Mesenchymal stem cell (in vitro differentiated cells and primary cell): ENCODE measurements at regions not wholly inside any gene's neighbourhood (a gene's known extent, or its start where the extent isn't known, plus 50 kb on each side); places are given as distances from the start of the nearest gene placed in this dataset.

Experiments
- DNase-seq: peaks from one replicate; pipeline ENCODE4 v3.0.0-alpha.2; 2013
- H2AFZ ChIP-seq: one replicate; pipeline ENCODE4 v1.6.1; 2013; ENCODE audit warnings: low read depth, mild to moderate bottlenecking, control low read depth, inconsistent platforms, low read length, moderate library complexity
- H2AK5ac ChIP-seq: 2 replicates; pipeline ENCODE4 v1.6.1; 2013; ENCODE audit warnings: low read length, moderate library complexity, mild to moderate bottlenecking, inconsistent platforms; ENCODE audit not compliant: severe bottlenecking
- H2BK120ac ChIP-seq: one replicate; pipeline ENCODE4 v1.6.1; 2013; ENCODE audit warnings: low read depth, mild to moderate bottlenecking, inconsistent platforms, low read length, moderate library complexity
- H2BK12ac ChIP-seq, 2 experiments: one replicate each; pipeline ENCODE4 v1.6.1; 2013; ENCODE audit warnings: inconsistent platforms in 2 of 2, low read length in 2 of 2, mild to moderate bottlenecking in 2 of 2, moderate library complexity in 2 of 2, control low read depth in 1 of 2
- H2BK15ac ChIP-seq: one replicate; pipeline ENCODE4 v1.6.1; 2013; ENCODE audit warnings: mild to moderate bottlenecking, low read depth, inconsistent platforms; ENCODE audit not compliant: poor library complexity, severe bottlenecking
- H2BK5ac ChIP-seq: 2 replicates; pipeline ENCODE4 v1.6.1; 2013; ENCODE audit warnings: low read depth, mild to moderate bottlenecking, low read length, control low read depth, inconsistent platforms; ENCODE audit not compliant: poor library complexity, severe bottlenecking
- H3K14ac ChIP-seq, 2 experiments: one replicate each; pipeline ENCODE4 v1.6.1; 2013; ENCODE audit warnings: inconsistent platforms in 2 of 2, low read length in 2 of 2, control low read depth in 1 of 2, mild to moderate bottlenecking in 1 of 2, moderate library complexity in 1 of 2
- H3K18ac ChIP-seq, 2 experiments: one replicate each; pipeline ENCODE4 v1.6.1; 2013; ENCODE audit warnings: inconsistent platforms in 2 of 2, low read length in 2 of 2, control low read depth in 1 of 2, low read depth in 1 of 2, mild to moderate bottlenecking in 1 of 2
- H3K23ac ChIP-seq, 2 experiments: one replicate each; pipeline ENCODE4 v1.6.1; 2013; ENCODE audit warnings: inconsistent platforms in 2 of 2, low read length in 2 of 2, mild to moderate bottlenecking in 2 of 2, moderate library complexity in 2 of 2, control low read depth in 1 of 2
- H3K27ac ChIP-seq: 2 replicates; pipeline ENCODE4 v1.5.1; 2013; ENCODE audit warnings: mild to moderate bottlenecking, moderate library complexity, low read length, control low read depth, inconsistent platforms; ENCODE audit not compliant: poor library complexity, severe bottlenecking
- H3K27me3 ChIP-seq, 2 experiments: 2 replicates each; pipeline versions ENCODE4 v1.6.1 to v1.7.0; 2013; ENCODE audit warnings: low read length in 2 of 2, mild to moderate bottlenecking in 2 of 2, moderate library complexity in 2 of 2, control low read depth in 1 of 2, inconsistent platforms in 1 of 2; ENCODE audit not compliant: control insufficient read depth in 1 of 2, insufficient read depth in 1 of 2
- H3K36me3 ChIP-seq, 2 experiments: 2 replicates each; pipeline versions ENCODE4 v1.6.1 to v1.7.0; 2013; ENCODE audit warnings: low read length in 2 of 2, control low read depth in 1 of 2, inconsistent platforms in 1 of 2, low read depth in 1 of 2, mild to moderate bottlenecking in 1 of 2; ENCODE audit not compliant: insufficient read depth in 2 of 2, control insufficient read depth in 1 of 2
- H3K4ac ChIP-seq, 2 experiments: one replicate each; pipeline ENCODE4 v1.6.1; 2013; ENCODE audit warnings: inconsistent platforms in 2 of 2, low read length in 2 of 2, mild to moderate bottlenecking in 2 of 2, moderate library complexity in 2 of 2, control low read depth in 1 of 2, low read depth in 1 of 2
- H3K4me1 ChIP-seq: 2 replicates; pipeline ENCODE4 v1.6.1; 2013; ENCODE audit warnings: low read depth, low read length, control low read depth; ENCODE audit not compliant: control insufficient read depth, insufficient read depth
- H3K4me2 ChIP-seq: 2 replicates; pipeline ENCODE4 v1.6.1; 2013; ENCODE audit warnings: low read length, mild to moderate bottlenecking, inconsistent platforms; ENCODE audit not compliant: poor library complexity, severe bottlenecking
- H3K4me3 ChIP-seq, 2 experiments: 2 replicates each; pipeline versions ENCODE4 v1.5.1 to v1.7.0; 2013; ENCODE audit warnings: low read length in 2 of 2, mild to moderate bottlenecking in 2 of 2, control low read depth in 1 of 2, low read depth in 1 of 2; ENCODE audit not compliant: insufficient read depth in 1 of 2
- H3K79me1 ChIP-seq: replicated peaks from 2 replicates; pipeline ENCODE4 v1.6.1; 2013; ENCODE audit warnings: mild to moderate bottlenecking, control low read depth, low read length, inconsistent platforms; ENCODE audit not compliant: poor library complexity, severe bottlenecking
- H3K9ac ChIP-seq: 2 replicates; pipeline ENCODE4 v1.7.0; 2013; ENCODE audit warnings: mild to moderate bottlenecking, low read length, moderate library complexity
- H3K9me3 ChIP-seq: 2 replicates; pipeline ENCODE4 v1.7.0; 2013; ENCODE audit warnings: mild to moderate bottlenecking, low read length; ENCODE audit not compliant: control insufficient read depth
- H4K8ac ChIP-seq: one replicate; pipeline ENCODE4 v1.6.1; 2013; ENCODE audit warnings: inconsistent platforms, mild to moderate bottlenecking, low read length, moderate library complexity
- H4K91ac ChIP-seq: one replicate; pipeline ENCODE4 v1.6.1; 2013; ENCODE audit warnings: mild to moderate bottlenecking, low read length, inconsistent platforms
- WGBS: methylation state at CpG from one replicate; pipeline ENCODE4 v1.1.7; 2013; ENCODE audit warnings: mixed read lengths; 5-methylcytosine and 5-hydroxymethylcytosine counted together

- Histone ChIP-seq H4K8ac (no peak overlapping the region), H3K9me3 (peaks cover 12% of the 10 kb centered on the region), H3K4me1 (no peaks in the 10 kb centered on the region), H3K4ac (no peak overlapping the region), H3K18ac (no peak overlapping the region), H3K9ac (no peak overlapping the region), H3K36me3 (peaks cover 0 to 5% of the 10 kb centered on the region in 2 experiments), H3K27ac (no peak overlapping the region), H2BK15ac (no peak overlapping the region), H4K91ac (no peak overlapping the region), H3K23ac (no peak overlapping the region), H3K14ac (no peak overlapping the region), H3K4me3 (no peak overlapping the region), H3K79me1 (no peaks in the 10 kb centered on the region), H2BK5ac (no peak overlapping the region), H2BK12ac (no peak overlapping the region), H2AFZ (no peak overlapping the region), H3K27me3 (no peaks in the 10 kb centered on the region), H2BK120ac (no peak overlapping the region), H3K4me2 (no peak overlapping the region), H2AK5ac (no peak overlapping the region)
- WGBS, result 25% methylated on average over 1 of the region's 3 CpGs
- DNase-seq, result no peak
Observed at GRCh38 chr2:34549710-34550345, 950.7 kb upstream of the FAM98A start.

DNA sequence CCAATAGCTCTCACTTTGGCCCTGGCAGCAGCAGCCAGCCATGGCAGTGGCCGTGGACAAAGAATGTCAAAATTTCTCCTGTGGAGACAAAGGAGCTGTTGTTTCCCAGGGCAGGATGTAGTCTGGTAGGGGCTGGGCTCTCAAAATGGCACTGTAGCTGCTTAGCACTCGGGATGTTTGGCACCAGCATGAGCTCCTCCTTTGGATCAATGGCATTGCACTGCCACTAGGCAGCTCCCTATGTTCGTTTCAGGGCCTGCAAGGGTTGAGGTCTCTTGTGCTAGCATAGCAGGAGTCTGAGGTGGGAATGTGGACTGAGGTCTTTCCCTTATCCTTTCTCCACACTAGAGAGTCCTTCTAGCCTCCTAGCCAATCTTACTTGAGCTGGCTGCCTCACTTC, 948.8 kb upstream of the FAM98A start:
- H2BK5ac ChIP-seq, result no peak overlapping the region
- H2BK12ac ChIP-seq, result no peak overlapping the region
- no peak overlapping the region for H3K14ac ChIP-seq
- H2BK15ac ChIP-seq, result no peak overlapping the region
- H3K18ac ChIP-seq, result no peak overlapping the region
- no peak overlapping the region for H4K8ac ChIP-seq
- H3K36me3 ChIP-seq, result peaks cover 0 to 5% of the 10 kb centered on the region in 2 experiments
- H2BK120ac ChIP-seq, result no peak overlapping the region
- no peak for DNase-seq
- no peak overlapping the region for H3K4ac ChIP-seq
- no peak overlapping the region for H4K91ac ChIP-seq
- 37% methylated on average over 3 of the region's 3 CpGs for WGBS
- no peaks in the 10 kb centered on the region for H3K79me1 ChIP-seq
- H3K4me2 ChIP-seq, result no peak overlapping the region
- H2AK5ac ChIP-seq, result no peak overlapping the region
- no peak overlapping the region for H3K27ac ChIP-seq
- H3K9me3 ChIP-seq, result peaks cover 23% of the 10 kb centered on the region
- no peak overlapping the region for H2AFZ ChIP-seq
- H3K9ac ChIP-seq, result no peak overlapping the region
- no peak overlapping the region for H3K4me3 ChIP-seq
- H3K4me1 ChIP-seq, result no peaks in the 10 kb centered on the region
- H3K27me3 ChIP-seq, result no peaks in the 10 kb centered on the region
- H3K23ac ChIP-seq, result no peak overlapping the region

GRCh38 chr2:34547340-34547739, 948.2 kb upstream of the FAM98A start:
- Histone ChIP-seq H2BK12ac (no peak overlapping the region), H3K4me2 (no peak overlapping the region), H2AFZ (no peak overlapping the region), H3K18ac (no peak overlapping the region), H3K27me3 (no peaks in the 10 kb centered on the region), H3K79me1 (no peaks in the 10 kb centered on the region), H3K23ac (no peak overlapping the region), H3K4me1 (no peaks in the 10 kb centered on the region), H2BK5ac (no peak overlapping the region), H3K14ac (no peak overlapping the region), H4K91ac (no peak overlapping the region), H4K8ac (no peak overlapping the region), H3K9me3 (peaks cover 23% of the 10 kb centered on the region), H3K9ac (no peak overlapping the region), H2AK5ac (no peak overlapping the region), H3K27ac (no peak overlapping the region), H3K36me3 (peaks cover 0 to 5% of the 10 kb centered on the region in 2 experiments), H3K4me3 (no peak overlapping the region), H2BK15ac (no peak overlapping the region), H2BK120ac (no peak overlapping the region), H3K4ac (no peak overlapping the region)
- 65% methylated on average over 4 of the region's 4 CpGs for WGBS
- no peak for DNase-seq

- Histone ChIP-seq H3K27ac (no peak overlapping the region), H2BK120ac (no peak overlapping the region), H3K23ac (no peak overlapping the region), H2BK15ac (no peak overlapping the region), H3K36me3 (peaks cover 0 to 5% of the 10 kb centered on the region in 2 experiments), H2AK5ac (no peak overlapping the region), H2BK5ac (no peak overlapping the region), H3K18ac (no peak overlapping the region), H3K4me1 (no peaks in the 10 kb centered on the region), H3K4me3 (no peak overlapping the region), H3K27me3 (no peaks in the 10 kb centered on the region), H3K9ac (no peak overlapping the region), H3K4me2 (no peak overlapping the region), H4K8ac (no peak overlapping the region), H3K14ac (no peak overlapping the region), H3K9me3 (peaks cover 23% of the 10 kb centered on the region), H3K79me1 (no peaks in the 10 kb centered on the region), H4K91ac (no peak overlapping the region), H2AFZ (no peak overlapping the region), H3K4ac (no peak overlapping the region), H2BK12ac (no peak overlapping the region)
- no peak for DNase-seq
- 77% methylated on average over 10 of the region's 12 CpGs for WGBS
Observed at GRCh38 chr2:34545486-34546136, 946.5 kb upstream of the FAM98A start.
